ENCODE measurements at regions not wholly inside any gene's neighbourhood (a gene's known extent, or its start where the extent isn't known, plus 50 kb on each side); places are given as distances from the start of the nearest gene placed in this dataset.

DNA sequence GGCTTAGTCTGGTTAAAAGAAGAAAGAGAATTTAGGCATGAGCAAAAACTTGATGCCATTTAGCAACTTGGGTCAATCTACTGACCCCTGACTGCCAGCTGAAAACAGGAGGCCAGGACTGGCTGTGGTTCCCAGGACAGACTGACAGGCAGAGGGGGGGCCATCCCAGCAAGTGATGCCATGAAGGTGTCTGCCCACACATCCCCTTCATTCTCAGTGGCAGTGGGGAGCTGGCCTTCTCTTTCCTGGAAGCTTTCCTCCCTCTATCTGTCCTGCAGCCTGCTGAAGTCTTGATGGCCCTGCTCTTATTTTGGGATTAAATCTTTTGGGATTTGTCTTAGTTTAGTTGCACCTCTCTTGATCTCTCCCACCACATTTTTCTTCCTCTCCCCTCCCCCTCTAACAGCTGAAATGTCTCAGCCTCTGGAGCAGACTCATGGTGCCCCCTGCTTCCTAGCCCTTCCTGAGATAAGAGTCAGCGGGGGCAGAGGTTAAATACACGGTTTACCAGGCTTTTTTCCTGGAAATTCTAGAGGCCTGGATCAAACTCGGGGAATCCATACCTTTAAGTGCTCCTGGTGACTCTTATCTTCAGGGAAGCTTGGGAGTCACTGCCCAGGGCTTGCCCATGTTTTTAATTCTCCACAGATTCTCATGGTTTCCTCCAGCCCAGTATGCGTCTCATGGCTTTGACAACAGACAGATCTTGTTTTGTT is 99.5 kb upstream of the TSPAN2 start:
- no peak overlapping the region for H2BK20ac ChIP-seq (ENCODE audit: low read length)
- no peaks in the 10 kb centered on the region for H3K79me2 ChIP-seq (ENCODE audit: control insufficient read depth in 1 of 2, insufficient read depth in 2 of 2, low read length in 2 of 2)
- no peak overlapping the region for H3K14ac ChIP-seq (ENCODE audit: insufficient read length)
- POLR2A ChIA-PET (ENCODE audit: partially characterized antibody) = no interaction called here
- no peak overlapping the region for H2BK5ac ChIP-seq (ENCODE audit: low read depth, low read length)
- no peaks in the 10 kb centered on the region for H3K79me1 ChIP-seq (ENCODE audit: low read depth, low read length)
- DNase-seq (ENCODE audit: low read depth in 1 of 2, low spot score in 2 of 2) (no peak), FAIRE-seq (no peak)
- H4K91ac ChIP-seq (replicated peaks; ENCODE audit: insufficient read length, low read length) = no peak overlapping the region
- no peak overlapping the region for H2BK15ac ChIP-seq (ENCODE audit: low read length)
- H2BK12ac ChIP-seq (ENCODE audit: low read depth, low read length) = no peak overlapping the region
- H4K20me1 ChIP-seq (replicated peaks in 1 of 2; ENCODE audit: control insufficient read depth in 1 of 2, insufficient read depth in 2 of 2, low read length in 2 of 2) = no peaks in the 10 kb centered on the region
- CTCF ChIA-PET (ENCODE audit: partially characterized antibody) = interaction anchor here (3.6 to 10.7 kb wide), 3 partner anchors 12 to 280 kb away, joined by 12 to 125 read pairs (median 13); no protein-coding TSS in a partner anchor
- no peaks in the 10 kb centered on the region for H3K23me2 ChIP-seq (ENCODE audit: low read depth, low read length)
- no peak overlapping the region for H3K4ac ChIP-seq (replicated peaks; ENCODE audit: insufficient read length, low read depth, low read length)
- H3K9me3 ChIP-seq (ENCODE audit: insufficient read depth in 2 of 2, low read depth in 1 of 2, low read length in 1 of 2) = no peaks in the 10 kb centered on the region
- H3K56ac ChIP-seq (replicated peaks; ENCODE audit: insufficient read length, low read depth, low read length) = no peak overlapping the region
- H3K27me3 ChIP-seq (replicated peaks in 1 of 4; ENCODE audit: control insufficient read depth in 3 of 4, extremely low read depth in 1 of 4, insufficient read depth in 3 of 4, low read length in 3 of 4) = no peaks in the 10 kb centered on the region
- TF ChIP-seq MAFK (IDR thresholded peaks at IDR 0.05; ENCODE audit: low read depth, low read length) = no peak
- TF ChIP-seq, protein P1, sequence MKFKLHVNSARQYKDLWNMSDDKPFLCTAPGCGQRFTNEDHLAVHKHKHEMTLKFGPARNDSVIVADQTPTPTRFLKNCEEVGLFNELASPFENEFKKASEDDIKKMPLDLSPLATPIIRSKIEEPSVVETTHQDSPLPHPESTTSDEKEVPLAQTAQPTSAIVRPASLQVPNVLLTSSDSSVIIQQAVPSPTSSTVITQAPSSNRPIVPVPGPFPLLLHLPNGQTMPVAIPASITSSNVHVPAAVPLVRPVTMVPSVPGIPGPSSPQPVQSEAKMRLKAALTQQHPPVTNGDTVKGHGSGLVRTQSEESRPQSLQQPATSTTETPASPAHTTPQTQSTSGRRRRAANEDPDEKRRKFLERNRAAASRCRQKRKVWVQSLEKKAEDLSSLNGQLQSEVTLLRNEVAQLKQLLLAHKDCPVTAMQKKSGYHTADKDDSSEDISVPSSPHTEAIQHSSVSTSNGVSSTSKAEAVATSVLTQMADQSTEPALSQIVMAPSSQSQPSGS (IDR thresholded peaks at IDR 0.05; ENCODE audit: low read length) = no peak
- no peak for TF ChIP-seq EGR1 (IDR thresholded peaks at IDR 0.05; ENCODE audit: borderline replicate concordance, low read depth, low read length)
- no peak for TF ChIP-seq TAF1 (IDR thresholded peaks at IDR 0.05; ENCODE audit: low read depth, low read length)
- no peak for TF ChIP-seq NRF1 (IDR thresholded peaks at IDR 0.05; ENCODE audit: low read depth, low read length)
- TF ChIP-seq YY1 (IDR thresholded peaks at IDR 0.05; ENCODE audit: low read depth, low read length) = no peak
- H3K4me1 ChIP-seq (replicated peaks in 1 of 4; ENCODE audit: control insufficient read depth in 3 of 4, insufficient read depth in 4 of 4, low read length in 3 of 4) = no peaks in the 10 kb centered on the region
- no peak overlapping the region; the same call in 1 of the 2 replicates for H2AFZ ChIP-seq (ENCODE audit: low read length)
- H3K4me2 ChIP-seq (ENCODE audit: insufficient read depth in 1 of 2, low read depth in 2 of 2, low read length in 2 of 2) = no peak overlapping the region
- H4K5ac ChIP-seq (ENCODE audit: insufficient read length, low read depth, low read length) = no peak overlapping the region
- 92% methylated on average over 4 of the region's 4 CpGs; no CpG with 5 or more reads in 1 of the 2 experiments for WGBS, 2 experiments (ENCODE audit: extremely low coverage in 1 of 2, insufficient coverage in 1 of 2, insufficient read length in 1 of 2, insufficient replicate concordance in 2 of 2, low coverage in 1 of 2, low lambda C conversion rate in 2 of 2, missing lambda C conversion rate in 1 of 2)
- no peak overlapping the region for H3K4me3 ChIP-seq (ENCODE audit: extremely low read depth in 1 of 4, insufficient read depth in 2 of 4, low read depth in 3 of 4, low read length in 4 of 4)
- H2BK120ac ChIP-seq (replicated peaks; ENCODE audit: low read depth, low read length) = no peak overlapping the region
- H2AK5ac ChIP-seq (ENCODE audit: low read depth, low read length) = no peak overlapping the region
- no peaks in the 10 kb centered on the region for H3K36me3 ChIP-seq (ENCODE audit: control insufficient read depth in 2 of 4, insufficient read depth in 4 of 4, low read length in 3 of 4)
- H3K9ac ChIP-seq (replicated peaks in 1 of 4; ENCODE audit: extremely low read depth in 1 of 4, low read depth in 3 of 4, low read length in 3 of 4) = no peak overlapping the region
- no peak overlapping the region for H4K8ac ChIP-seq (ENCODE audit: extremely low read depth, insufficient read depth, low read length)
- H3K18ac ChIP-seq (ENCODE audit: extremely low read depth, low read length) = no peak overlapping the region
- no peak overlapping the region for H3K27ac ChIP-seq (ENCODE audit: low read depth, low read length)
- no peak overlapping the region for H3K23ac ChIP-seq (ENCODE audit: insufficient read length)

Measured in H1 (cell line).